Endothelial cell of umbilical vein (primary cell): ENCODE measurements at regions not wholly inside any gene's neighbourhood (a gene's known extent, or its start where the extent isn't known, plus 50 kb on each side); places are given as distances from the start of the nearest gene placed in this dataset.

ENCODE experiments used
- POLR2A ChIP-seq: IDR thresholded peaks from 2 replicates; pipeline ENCODE4 v1.6.1; 2012; ENCODE audit warnings: low read depth, mild to moderate bottlenecking, control low read depth, low read length
- TF ChIP-seq, protein P1 (sequence below), 2 donors: IDR thresholded peaks; 1 replicate in 1 of 2; 2 replicates in 1 of 2; pipeline ENCODE4 v1.5.1; 2011; ENCODE audit warnings: low read length in 2 of 2, mild to moderate bottlenecking in 2 of 2, moderate library complexity in 2 of 2, control low read depth in 1 of 2, inconsistent platforms in 1 of 2, low read depth in 1 of 2; ENCODE audit not compliant: insufficient read depth in 1 of 2; ENCODE audit errors: extremely low read depth in 1 of 2

DNA sequence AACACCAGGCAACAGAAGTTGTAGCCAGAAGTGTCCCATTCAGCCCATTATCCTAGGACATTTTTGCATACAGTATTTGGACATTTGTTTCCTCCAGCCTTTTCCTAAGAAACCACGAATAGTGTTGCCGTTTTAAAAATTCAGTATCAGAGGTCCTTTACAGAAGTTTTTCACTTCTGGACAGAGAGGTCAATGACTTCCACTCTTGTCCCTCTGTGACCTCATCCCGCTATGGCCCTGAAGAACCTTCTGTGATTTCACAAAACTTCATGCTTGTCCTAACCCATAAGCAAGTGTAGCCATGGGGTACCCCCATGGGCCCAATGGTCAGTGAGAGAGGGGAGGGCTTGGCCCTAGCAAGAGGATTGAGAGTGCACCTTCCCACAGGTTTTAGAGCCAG lies 364.8 kb downstream of the TNS3 start:
- TF ChIP-seq, protein P1, sequence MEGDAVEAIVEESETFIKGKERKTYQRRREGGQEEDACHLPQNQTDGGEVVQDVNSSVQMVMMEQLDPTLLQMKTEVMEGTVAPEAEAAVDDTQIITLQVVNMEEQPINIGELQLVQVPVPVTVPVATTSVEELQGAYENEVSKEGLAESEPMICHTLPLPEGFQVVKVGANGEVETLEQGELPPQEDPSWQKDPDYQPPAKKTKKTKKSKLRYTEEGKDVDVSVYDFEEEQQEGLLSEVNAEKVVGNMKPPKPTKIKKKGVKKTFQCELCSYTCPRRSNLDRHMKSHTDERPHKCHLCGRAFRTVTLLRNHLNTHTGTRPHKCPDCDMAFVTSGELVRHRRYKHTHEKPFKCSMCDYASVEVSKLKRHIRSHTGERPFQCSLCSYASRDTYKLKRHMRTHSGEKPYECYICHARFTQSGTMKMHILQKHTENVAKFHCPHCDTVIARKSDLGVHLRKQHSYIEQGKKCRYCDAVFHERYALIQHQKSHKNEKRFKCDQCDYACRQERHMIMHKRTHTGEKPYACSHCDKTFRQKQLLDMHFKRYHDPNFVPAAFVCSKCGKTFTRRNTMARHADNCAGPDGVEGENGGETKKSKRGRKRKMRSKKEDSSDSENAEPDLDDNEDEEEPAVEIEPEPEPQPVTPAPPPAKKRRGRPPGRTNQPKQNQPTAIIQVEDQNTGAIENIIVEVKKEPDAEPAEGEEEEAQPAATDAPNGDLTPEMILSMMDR (IDR thresholded peaks at IDR 0.05; ENCODE audit: extremely low read depth in 1 of 2, insufficient read depth in 1 of 2, low read depth in 1 of 2, low read length in 2 of 2), result no peak
- no peak for TF ChIP-seq POLR2A
